Esophagus muscularis mucosa (tissue), 3 donors: ENCODE measurements at regions not wholly inside any gene's neighbourhood (a gene's known extent, or its start where the extent isn't known, plus 50 kb on each side); places are given as distances from the start of the nearest gene placed in this dataset.

Experiments
- POLR2A ChIP-seq: fragments of 450-650 bp; IDR thresholded peaks from one replicate; pipeline ENCODE4 v1.6.1; 2017; ENCODE audit warnings: antibody characterized with exemption, moderate library complexity, mild to moderate bottlenecking, low read depth
- TF ChIP-seq, protein P1 (sequence below), 3 experiments: fragments of 200-600 bp in 2 of 3; fragments of 450-650 bp in 1 of 3; sonication (generic) in 2 of 3; IDR thresholded peaks; one replicate each; pipeline ENCODE4 v1.5.1; 2017 to 2019; ENCODE audit warnings: antibody characterized with exemption in 3 of 3, mild to moderate bottlenecking in 2 of 3, moderate library complexity in 1 of 3

GRCh38 chr7:46150202-46150601 lies 229.1 kb upstream of the IGFBP3 start:
- TF ChIP-seq, protein P1, sequence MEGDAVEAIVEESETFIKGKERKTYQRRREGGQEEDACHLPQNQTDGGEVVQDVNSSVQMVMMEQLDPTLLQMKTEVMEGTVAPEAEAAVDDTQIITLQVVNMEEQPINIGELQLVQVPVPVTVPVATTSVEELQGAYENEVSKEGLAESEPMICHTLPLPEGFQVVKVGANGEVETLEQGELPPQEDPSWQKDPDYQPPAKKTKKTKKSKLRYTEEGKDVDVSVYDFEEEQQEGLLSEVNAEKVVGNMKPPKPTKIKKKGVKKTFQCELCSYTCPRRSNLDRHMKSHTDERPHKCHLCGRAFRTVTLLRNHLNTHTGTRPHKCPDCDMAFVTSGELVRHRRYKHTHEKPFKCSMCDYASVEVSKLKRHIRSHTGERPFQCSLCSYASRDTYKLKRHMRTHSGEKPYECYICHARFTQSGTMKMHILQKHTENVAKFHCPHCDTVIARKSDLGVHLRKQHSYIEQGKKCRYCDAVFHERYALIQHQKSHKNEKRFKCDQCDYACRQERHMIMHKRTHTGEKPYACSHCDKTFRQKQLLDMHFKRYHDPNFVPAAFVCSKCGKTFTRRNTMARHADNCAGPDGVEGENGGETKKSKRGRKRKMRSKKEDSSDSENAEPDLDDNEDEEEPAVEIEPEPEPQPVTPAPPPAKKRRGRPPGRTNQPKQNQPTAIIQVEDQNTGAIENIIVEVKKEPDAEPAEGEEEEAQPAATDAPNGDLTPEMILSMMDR (IDR thresholded peaks at IDR 0.05) = no peak
- no peak for TF ChIP-seq POLR2A
